Eye (tissue), 1 donor: ENCODE measurements at regions not wholly inside any gene's neighbourhood (a gene's known extent, or its start where the extent isn't known, plus 50 kb on each side); places are given as distances from the start of the nearest gene placed in this dataset.
"Not testable (repeated sequence)": the region's sequence is repeated elsewhere in the genome, so short reads cannot be mapped to it uniquely, and the experiment has no call there.

Experiments used
- DNase-seq: peaks from one replicate; pipeline ENCODE4 v3.0.0-alpha.2; 2015

DNA sequence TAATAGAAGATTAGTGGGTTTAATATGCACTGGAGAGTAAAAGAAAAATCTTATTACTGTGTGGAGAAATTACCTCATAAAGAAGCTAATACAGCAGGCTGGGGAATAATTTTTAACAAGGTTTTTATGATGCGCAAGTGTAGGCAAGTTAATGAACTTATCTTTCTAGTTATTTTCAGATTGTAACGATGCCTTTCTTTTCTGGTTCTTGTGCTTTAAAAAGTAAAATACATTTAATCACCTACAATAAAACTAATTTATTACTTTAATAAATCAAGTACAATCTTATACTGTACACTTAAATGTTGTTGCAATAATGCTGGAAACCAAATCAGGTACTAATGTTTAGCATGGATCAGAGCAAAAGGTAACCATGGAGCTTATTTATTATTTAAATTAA lies 266.6 kb downstream of the ZIC1 start:
- DNase-seq, result no peak

DNA sequence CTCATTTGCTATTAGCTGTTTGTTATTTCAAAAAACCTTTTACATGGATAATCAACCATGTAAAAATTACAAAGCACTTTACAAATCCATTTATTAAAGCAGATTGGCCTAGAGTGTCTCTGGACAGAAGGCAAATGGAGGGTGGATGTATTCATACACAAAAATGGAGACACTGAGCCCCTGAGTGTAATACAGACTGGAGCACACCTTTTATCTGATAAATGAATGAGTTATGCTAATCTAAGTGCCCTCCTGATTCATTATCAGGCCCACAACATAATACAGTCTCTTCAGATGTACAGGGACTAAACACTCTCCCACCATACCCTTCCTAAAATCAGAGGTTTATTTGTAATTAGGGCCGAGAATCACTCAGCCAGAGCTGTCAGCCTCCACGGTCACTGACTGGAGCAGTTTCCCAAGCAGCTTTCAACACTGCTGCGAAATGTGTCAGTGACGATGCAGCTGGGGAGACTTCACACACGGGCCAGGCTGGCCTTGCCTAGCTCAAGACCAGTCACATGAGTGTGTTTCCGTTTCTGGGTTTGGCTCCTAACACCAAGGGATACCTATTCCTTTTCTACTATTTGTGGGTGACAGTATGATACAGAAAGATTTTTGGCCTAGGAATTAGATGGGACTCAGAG lies 271.8 kb downstream of the ZIC1 start:
- peak; percentile 71 for DNase-seq

DNA sequence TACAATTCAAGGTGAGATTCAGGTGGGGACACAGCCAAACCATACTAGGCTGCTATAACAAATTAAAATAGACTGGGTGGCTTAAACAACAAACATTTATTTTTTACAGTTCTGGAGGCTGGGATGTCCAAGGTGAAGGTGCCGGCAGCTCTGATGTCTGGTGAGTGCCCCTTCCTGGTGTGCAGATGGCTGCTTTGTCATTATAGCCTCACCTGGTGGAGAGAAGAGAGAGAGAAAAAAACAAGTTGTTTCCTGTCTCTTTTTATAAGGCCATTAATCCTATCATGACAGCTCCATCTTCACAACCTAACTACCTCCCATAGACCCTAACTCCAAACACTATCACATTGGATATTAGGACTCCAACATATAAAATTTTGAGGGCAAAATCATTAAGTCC lies 279.7 kb downstream of the ZIC1 start:
- DNase-seq, result no peak

DNA sequence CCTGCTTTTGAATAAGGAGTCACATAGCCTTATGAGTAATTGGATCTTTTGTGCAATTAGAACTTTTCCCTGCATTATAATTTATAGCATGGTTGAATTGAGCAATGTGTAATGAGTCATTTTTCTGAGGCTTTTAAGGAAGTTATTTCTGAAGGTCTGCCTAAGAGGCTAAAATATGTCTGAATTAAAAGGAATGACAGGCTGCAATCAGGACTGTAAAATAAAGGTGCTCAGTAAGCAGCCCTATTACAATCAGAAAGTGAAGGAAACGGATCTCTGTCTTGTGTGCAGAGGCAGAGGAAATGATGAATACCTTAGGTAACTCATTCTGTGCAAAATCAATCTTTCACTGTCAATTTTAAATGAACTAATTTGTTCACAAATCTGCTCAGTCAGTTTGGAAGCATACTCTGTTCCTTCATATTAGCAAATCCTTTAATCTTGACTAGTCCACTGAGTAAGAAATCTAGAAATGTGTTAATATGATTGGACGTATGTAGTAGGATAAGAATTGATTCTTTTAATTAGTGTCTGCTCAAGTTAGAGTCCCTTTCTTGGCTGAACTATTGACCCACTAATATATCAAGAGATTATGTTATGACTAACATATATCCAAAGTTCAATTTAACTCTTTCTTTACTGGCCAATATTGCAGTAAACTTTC lies 290.1 kb downstream of the ZIC1 start:
- peak; percentile 76 for DNase-seq

DNA sequence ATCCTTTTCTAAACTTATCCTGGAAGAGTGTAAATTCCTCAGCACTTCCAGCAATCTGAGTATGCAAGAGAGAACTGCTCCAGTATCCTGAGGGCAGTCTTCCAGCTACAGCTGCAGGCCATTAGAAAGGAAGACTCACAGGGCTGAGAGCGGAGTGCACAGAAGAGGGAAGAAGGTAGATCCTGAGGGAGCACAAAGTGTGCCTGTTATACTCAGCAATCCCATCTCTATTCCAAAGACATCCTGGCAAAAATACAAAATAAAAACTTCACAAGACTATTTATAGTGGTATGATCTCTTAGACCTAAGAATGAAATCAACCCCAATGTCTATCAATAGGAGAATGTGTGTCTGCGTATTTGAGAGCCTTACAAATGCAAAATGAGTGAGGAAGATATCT lies 292.0 kb downstream of the ZIC1 start:
- DNase-seq, result no peak

DNA sequence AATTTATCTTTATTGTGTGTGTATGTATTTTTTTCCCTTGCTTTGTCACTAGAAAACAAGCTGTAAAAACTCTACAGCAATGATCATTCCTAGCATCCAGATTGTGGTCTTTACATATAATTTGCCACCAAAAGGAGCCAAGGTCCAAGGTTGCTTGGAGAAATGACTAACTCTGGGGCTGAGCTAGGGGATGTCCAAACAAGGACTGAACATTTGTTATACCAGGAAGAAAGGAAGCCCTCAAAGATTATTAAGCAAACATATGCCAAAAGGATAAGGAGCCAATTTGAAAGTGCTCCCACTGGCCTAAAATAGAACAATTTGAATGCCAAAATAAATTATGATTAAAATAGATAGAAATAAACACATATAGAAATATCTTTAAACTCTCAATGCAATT lies 293.3 kb downstream of the ZIC1 start:
- no peak for DNase-seq

DNA sequence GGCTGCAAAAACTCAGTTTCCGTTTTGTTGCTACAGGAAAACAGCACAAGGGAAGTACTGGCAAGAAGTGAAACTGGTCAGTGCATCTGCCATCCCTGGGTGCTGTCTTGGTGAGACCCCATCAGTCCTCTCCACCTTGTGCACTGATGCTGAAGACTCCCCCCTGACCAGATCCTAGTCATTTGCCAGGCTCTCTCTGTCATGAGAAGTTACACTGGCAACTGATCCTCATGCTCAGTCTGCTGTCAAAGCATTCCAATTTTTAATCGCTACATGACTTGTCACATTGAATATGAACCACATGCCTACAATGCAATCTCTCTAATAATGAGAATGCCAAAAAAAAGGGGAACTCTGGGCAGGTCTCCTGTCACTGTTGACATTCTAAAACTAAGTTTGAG lies 296.5 kb downstream of the ZIC1 start:
- DNase-seq, result peak; percentile 85

DNA sequence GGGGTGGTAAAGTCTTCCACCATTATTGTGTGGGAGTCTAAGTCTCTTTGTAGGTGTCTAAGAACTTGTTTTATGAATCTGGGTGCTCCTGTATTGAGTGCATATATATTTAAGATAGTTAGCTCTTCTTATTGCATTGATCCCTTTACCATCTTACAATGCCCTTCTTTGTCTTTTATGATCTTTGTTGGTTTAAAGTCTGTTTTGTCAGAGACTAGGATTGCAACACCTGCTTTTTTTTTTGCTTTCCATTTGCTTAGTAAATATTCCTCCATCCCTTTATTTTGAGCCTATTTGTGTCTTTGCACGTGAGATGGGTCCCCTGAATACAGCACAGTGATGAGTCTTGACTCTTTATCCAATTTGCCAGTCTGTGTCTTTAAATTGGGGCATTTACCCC lies 301.6 kb downstream of the ZIC1 start:
- not testable (repeated sequence) for DNase-seq

DNA sequence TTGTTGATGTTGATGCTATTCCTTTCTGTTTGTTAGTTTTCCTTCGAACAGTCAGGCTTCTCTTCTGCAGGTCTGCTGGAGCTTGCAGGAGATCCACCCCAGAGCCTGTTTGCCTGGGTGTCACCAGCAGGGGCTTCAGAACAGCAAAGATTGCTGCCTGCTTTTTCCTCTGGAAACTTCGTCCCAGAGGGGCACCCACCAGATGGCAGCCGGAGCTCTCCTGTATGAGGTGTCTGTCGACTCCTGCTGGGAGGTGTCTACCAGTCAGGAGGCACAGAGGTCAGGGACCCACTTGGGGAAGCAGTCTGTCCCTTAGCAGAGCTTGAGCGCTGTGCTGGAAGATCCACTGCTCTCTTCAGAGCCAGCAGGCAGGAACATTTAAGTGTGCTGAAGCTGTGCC lies 303.2 kb downstream of the ZIC1 start:
- DNase-seq, result no peak

DNA sequence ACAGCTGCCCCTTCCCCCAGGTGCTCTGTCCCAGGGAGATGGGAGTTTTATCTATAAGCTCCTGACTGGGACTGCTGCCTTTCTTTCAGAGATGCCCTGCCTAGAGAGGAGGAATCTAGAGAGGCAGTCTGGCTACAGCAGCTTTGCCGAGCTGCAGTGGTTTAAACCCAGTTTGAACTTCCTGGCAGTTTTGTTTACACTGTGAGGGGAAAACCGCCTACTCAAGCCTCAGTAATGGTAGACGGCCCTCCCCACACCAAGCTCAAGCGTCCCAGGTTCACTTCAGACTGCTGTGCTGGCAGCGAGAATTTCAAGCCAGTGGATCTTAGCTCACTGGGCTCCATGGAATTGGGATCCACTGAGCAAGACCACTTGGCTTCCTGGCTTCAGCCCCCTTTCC lies 303.6 kb downstream of the ZIC1 start:
- not testable (repeated sequence) for DNase-seq

DNA sequence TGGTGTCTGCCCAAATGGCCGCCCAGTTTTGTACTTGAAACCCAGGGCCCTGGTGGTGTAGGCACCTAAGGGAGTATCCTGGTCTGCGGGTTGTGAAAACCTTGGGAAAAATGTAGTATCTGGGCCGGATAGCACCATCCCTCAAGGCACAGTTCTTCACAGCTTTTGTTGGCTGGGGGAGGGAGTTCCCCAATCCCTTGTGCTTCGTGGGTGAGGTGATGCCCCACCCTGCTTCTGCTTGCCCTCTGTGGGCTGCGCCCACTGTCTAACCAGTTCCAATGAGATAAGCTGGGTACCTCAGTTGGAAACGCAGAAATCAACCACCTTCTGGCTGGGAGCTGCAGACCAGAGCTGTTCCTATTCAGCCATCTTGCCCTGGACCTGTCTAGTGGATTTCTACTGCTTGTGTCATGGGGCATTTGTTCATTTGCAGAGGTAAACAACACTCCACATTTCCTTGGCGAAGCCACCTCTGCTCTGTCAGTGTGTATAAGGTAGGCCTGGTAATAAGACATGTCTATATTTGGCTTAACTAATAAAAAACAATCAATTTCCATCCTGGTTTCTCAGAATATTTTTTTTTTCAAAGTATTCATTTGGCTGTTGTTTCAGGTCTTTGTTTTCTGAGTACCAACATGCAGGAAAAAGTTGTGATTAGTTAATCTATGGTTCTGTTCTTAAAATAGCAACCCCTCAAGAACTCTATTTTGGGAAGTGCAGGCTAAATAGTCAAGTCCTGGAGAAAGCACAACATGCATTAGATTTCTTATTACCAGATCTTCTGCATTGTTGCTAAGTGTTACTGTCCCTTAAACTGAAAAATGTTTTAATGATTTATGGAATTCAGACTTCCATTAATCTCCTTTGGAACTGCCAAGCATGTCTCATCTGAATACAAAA lies 304.3 kb downstream of the ZIC1 start:
- DNase-seq, result no peak

DNA sequence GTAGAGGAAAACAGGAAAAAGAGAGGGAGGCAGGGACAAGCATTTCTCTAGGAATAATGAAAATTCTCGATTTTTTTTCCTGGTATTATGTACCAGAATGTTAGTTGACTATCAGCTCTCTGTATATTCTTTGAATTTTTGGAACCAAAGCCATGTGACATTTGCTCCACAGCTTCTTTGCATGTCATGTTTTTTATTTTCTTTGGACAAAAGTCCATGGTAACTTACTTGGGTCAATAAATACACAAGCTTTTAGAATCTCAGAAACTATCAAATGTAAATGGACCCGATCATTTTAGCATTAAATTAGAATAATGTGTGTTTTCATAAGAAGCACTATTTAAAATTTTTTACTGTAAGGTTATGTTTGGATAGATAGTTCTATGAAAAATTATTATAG lies 320.5 kb downstream of the ZIC1 start:
- DNase-seq, result no peak

DNA sequence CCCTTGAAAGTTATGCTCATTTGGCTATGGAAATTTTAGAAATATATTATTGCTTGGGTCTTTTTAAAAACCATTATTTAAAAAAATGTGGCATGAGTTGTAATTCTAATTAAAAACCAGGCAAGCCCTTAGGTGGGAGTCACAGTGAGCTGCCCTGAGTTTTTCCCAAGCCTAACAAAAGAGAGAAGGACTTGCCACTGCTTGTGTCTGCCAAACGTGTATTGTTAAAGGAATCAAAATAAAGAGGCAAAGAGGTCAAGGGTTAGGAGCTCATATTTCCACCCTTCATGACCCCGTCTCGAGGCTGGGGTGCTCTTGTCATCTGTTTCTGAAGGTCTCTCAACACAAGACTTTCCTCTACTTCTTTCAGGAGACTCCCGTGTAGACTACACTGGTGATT lies 321.1 kb downstream of the ZIC1 start:
- no peak for DNase-seq

DNA sequence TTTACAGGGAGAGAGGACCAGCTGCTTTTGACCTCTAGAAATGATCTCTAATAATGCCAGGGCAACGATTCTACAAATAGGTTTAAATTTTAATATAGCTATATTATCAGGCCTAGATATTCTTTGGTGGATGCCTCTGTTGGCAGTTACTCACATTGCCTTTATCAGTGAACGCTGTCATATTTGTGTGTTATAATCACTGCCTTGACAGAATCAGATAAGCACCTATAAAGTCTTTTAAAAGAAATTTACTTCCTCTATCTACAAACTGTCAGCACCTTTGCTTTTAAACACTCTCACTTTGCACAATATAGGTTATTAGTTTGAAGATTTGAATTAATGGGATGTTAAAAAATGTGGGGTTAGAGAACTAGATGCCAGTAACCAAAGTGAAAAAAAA lies 324.1 kb downstream of the ZIC1 start:
- no peak for DNase-seq

DNA sequence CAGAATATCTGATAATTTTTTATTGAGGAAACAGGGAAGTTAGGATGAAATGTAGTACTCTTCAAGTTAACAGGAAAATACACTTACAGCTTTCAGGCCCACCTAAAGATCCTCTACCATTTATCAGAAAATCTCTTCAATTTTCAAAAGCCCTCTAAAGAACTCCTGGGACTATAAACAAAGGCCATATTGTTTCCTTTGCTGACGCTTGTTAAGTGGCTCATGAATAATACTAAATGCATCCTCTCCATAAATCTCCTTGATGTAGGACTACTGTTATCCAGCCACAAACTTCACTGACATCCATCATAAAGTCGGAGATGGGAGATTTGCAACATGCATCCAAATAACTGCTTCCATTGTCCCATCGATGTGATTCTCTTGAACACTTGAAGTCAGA lies 326.5 kb downstream of the ZIC1 start:
- no peak for DNase-seq

DNA sequence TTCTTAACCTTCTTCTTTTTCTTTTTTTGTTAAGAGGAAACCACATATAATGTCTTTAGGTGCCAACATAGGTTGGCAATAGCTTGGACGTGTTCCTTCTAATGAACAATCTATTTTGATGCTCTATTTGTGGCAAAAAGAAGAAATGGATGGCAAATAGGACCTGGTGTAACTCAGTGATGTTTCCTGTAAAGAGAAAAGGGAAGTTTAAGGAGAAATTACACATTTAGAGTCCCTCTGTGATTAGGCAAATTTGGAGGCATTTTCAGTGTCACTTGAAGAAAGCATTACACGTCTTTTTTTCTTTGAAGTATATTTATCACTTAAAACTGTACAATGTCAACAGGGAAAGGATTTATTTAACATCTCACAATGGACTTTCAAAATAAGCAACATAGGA lies 327.1 kb downstream of the ZIC1 start:
- no peak for DNase-seq

DNA sequence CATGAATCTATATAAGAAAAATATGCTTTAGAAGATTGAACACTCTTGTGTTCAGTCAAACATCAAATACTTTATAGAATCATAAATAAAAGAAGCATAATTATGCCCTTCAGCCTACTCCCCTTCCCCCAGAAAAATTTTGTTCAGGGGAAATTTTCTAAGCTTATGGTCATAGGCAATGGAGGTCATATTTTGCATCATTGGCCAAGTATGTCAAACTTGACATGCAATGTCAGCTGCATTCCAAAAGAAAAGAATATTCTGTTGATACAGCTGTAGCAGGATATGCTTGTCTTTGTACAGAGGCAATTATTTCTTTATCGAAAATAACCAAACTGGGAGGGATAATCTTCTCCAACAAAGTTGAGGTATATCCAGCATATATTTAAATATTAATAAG lies 328.2 kb downstream of the ZIC1 start:
- peak; percentile 19 for DNase-seq

DNA sequence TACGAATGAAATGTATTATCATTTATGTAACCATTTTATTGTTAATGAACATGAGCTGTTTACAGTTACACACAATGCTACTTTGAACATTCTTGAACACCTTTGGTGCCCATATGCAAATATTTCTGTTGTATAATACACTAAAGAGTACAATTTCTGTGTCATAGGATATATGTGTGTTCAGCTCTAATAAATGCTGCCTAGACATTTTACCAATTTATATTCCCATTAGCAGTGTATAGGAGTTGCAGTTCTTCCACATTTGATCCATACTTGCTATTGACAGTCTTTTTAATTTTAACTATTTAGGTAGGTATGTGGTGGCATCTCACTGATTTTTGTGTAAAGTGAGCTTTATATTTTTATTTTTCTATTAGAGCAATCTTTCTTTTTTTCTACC lies 331.8 kb downstream of the ZIC1 start:
- no peak for DNase-seq

DNA sequence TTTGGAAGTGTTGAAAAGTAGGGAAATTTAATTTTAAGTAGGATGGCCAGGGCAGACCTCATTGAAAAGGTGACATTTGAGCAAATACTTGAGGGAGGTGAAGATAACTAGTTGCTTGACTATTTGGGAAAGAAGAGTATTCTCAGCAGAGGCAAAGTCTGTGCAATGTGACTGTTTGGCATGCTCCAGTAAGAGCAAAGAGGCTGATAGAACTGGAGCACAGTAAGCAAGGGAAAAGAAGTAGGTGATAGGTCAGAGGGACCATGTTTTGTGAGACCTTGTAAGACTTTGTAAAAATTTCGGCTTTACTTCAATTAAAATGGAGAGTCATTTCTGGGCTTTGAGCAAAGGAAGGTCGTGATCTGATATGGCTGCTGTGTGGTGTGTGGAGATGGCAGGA lies 335.8 kb downstream of the ZIC1 start:
- DNase-seq, result no peak

DNA sequence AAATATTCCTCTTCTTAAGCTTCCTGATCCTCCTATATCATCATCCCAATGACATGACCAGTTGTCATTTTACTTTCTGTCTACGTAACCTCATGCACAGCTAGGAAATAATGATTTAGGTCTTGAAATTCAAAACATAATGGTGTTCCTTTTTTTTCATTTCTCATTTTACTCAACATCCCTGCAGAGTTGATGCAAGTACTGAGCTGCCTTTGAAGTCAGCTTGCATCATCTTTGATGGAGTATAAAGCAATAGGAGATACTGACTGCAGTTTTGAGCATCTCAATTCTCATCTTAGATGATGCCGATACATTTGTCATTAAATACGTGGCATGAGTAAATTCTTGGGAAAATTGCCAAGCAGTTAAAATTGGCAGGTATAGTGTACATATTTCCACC lies 346.1 kb downstream of the ZIC1 start:
- no peak for DNase-seq

DNA sequence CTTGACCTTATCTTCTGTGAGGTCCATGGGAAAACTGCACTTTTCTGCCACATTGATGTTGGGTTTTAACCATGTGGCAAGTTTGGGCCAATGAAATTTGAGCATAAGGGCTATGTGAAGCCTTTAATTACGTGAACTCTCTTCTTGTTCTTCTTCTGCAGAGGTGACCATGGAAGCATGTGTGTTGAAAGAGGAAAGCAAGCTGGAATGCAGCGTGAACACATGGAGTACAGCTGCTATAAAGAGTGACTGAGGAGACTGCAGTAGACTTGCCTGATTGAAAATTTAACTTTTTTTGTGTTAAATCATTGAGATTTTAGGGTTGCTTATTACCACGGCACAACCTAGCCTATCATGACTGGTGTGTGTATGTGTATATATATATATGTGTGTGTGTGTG lies 347.3 kb downstream of the ZIC1 start:
- DNase-seq, result no peak

DNA sequence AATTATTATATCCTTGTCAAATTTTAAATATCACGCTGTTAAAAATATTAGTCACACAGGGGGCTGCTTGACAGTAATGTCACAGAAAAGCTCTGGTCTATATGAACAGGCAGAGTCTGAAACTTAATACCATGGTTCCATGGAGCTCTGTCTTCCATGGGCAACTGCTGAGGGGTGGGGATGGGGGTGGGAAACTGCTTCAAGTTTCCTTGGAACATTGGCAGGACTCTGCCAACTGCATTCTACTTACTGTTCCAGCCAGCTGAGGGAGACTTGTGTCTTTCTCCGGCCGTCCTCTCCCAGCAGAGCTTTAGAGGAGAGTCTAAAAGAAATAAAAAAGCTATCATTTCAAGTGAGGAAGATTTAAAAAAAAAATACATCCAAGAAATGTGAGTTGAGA lies 348.7 kb downstream of the ZIC1 start:
- no peak for DNase-seq

DNA sequence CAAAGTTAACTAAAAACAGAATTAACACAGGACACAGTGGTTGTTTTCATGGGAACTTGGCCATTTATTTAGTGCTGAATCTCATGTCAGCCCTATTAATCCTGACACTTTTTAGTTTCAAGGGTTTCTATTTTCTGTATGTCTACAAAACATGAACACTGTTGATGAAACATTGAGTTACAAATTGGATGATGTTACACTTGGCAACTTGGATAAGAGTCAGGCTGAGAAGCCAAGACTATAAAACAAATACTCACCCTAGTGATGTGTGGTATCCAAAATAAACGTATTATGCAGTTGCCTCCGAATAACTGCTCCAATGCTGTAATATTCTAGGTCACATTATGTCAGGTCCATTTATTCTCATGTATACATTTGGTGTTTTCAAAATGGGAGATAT lies 349.6 kb downstream of the ZIC1 start:
- peak; percentile 52 for DNase-seq

DNA sequence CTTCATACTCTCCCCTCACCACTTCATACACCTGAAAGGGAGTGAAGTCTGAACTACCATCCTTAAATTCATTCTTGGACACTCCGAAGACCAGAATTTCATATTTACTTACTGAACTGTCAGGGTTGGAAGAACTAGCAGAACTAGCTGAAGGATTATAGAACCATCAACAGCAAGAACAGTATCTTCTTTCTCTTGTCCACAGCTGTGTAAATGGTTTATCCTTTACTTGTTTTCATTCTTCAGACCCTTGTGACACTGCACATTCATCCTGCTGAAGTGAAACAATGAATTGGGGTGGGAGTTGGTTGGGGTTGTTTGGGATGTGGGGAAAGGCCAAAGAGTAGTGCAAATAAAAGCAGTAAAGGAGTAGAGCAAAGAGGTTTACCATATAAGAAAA lies 350.9 kb downstream of the ZIC1 start:
- peak; percentile 39 for DNase-seq
